Lung (tissue), 11 donors: ENCODE measurements at regions not wholly inside any gene's neighbourhood (a gene's known extent, or its start where the extent isn't known, plus 50 kb on each side); places are given as distances from the start of the nearest gene placed in this dataset.

Source experiments
- ATAC-seq: fragments of 200-7000 bp; cut with Tn5 transposase; one replicate; pipeline ENCODE4 v1.9.1; 2020; ENCODE audit warnings: moderate number of reproducible peaks; ENCODE audit not compliant: insufficient read depth, low FRiP score
- DNase-seq, 3 donors: peaks; one replicate each; pipeline ENCODE4 v3.0.0-alpha.2; 2013 to 2017
- H3K27ac ChIP-seq, 2 donors: one replicate each; pipeline ENCODE4 v1.5.1; 2013; ENCODE audit warnings: mild to moderate bottlenecking in 2 of 2, moderate library complexity in 2 of 2, control low read depth in 1 of 2, inconsistent platforms in 1 of 2, low read depth in 1 of 2, low read length in 1 of 2
- H3K27me3 ChIP-seq, 3 donors: one replicate each; pipeline ENCODE4 v1.5.1; 2013; ENCODE audit warnings: low read length in 2 of 3; ENCODE audit not compliant: control insufficient read depth in 3 of 3, insufficient read depth in 3 of 3
- H3K36me3 ChIP-seq, 4 donors: one replicate each; pipeline ENCODE4 v1.5.1; 2013; ENCODE audit warnings: low read length in 4 of 4, mild to moderate bottlenecking in 1 of 4, moderate library complexity in 1 of 4; ENCODE audit not compliant: control insufficient read depth in 4 of 4, insufficient read depth in 4 of 4
- H3K4me1 ChIP-seq, 5 donors: one replicate each; pipeline ENCODE4 v1.5.1; 2013; ENCODE audit warnings: low read length in 5 of 5, mild to moderate bottlenecking in 2 of 5, moderate library complexity in 1 of 5; ENCODE audit not compliant: control insufficient read depth in 5 of 5, insufficient read depth in 5 of 5
- H3K4me3 ChIP-seq: one replicate; pipeline ENCODE4 v1.5.1; 2013; ENCODE audit warnings: mild to moderate bottlenecking, control low read depth, moderate library complexity
- H3K9ac ChIP-seq, 2 donors: one replicate each; pipeline ENCODE4 v1.5.1; 2013; ENCODE audit warnings: low read length in 2 of 2, control low read depth in 1 of 2; ENCODE audit not compliant: insufficient read depth in 1 of 2
- H3K9me3 ChIP-seq, 4 donors: one replicate each; pipeline ENCODE4 v1.5.1; 2013; ENCODE audit warnings: low read length in 3 of 4, mild to moderate bottlenecking in 1 of 4, moderate library complexity in 1 of 4; ENCODE audit not compliant: control insufficient read depth in 4 of 4, insufficient read depth in 3 of 4
- CTCF ChIP-seq: IDR thresholded peaks from 2 replicates; pipeline ENCODE4 v1.5.1; 2012; ENCODE audit warnings: mild to moderate bottlenecking; ENCODE audit errors: control extremely low read depth, extremely low read depth
- WGBS, 2 donors: extraction: QIAGEN DNeasy Blood & Tissue Kit; methylation state at CpG; one replicate each; pipeline ENCODE4 v1.1.7; 2013; 5-methylcytosine and 5-hydroxymethylcytosine counted together
- donor health status: control.
- donor health status: control.
- donor health status: Bipolar disorder and iron deficiency.
- donor health status: healthy.
- donor health status: DM: yes; HTN: yes; CAD: no.

- Histone ChIP-seq H3K36me3 (no peaks in the 10 kb centered on the region), H3K4me1 (no peaks in the 10 kb centered on the region), H3K27me3 (no peaks in the 10 kb centered on the region), H3K9ac (no peak overlapping the region), H3K9me3 (peaks cover 0 to 6% (median 2%) of the 10 kb centered on the region in 4 donors), H3K4me3 (no peak overlapping the region), H3K27ac (no peak overlapping the region)
- no peak for TF ChIP-seq CTCF
- WGBS, 2 donors = 53 to 65% methylated on average over 6 of the region's 6 CpGs
- ATAC-seq = no peak
- DNase-seq = peak in 2 of 3 donors; percentile 18 to 23
Observed at GRCh38 chr2:3025261-3025660, 352.4 kb downstream of the EIPR1 start.

- no peaks in the 10 kb centered on the region for H3K27me3 ChIP-seq
- H3K27ac ChIP-seq = no peak overlapping the region
- no peaks in the 10 kb centered on the region for H3K36me3 ChIP-seq
- ATAC-seq (no peak), DNase-seq (no peak)
- WGBS, 2 donors = 73 to 74% methylated on average over 10 of the region's 10 CpGs
- H3K4me1 ChIP-seq = no peaks in the 10 kb centered on the region
- H3K9me3 ChIP-seq = peaks cover 0 to 10% (median 0%) of the 10 kb centered on the region in 4 donors
- no peak overlapping the region for H3K9ac ChIP-seq
- H3K4me3 ChIP-seq = no peak overlapping the region
- no peak for TF ChIP-seq CTCF
Observed at GRCh38 chr2:3024401-3024935, 353.1 kb downstream of the EIPR1 start.

GRCh38 chr2:3023531-3023930, 354.1 kb downstream of the EIPR1 start:
- WGBS, 2 donors = 92 to 94% methylated on average over 7 of the region's 7 CpGs
- no peaks in the 10 kb centered on the region for H3K4me1 ChIP-seq

More at GRCh38 chr2:3023531-3023930, 354.1 kb downstream of the EIPR1 start:
- DNase-seq = no peak
- Histone ChIP-seq H3K9ac (no peak overlapping the region), H3K27ac (no peak overlapping the region), H3K9me3 (peaks cover 0 to 10% (median 0%) of the 10 kb centered on the region in 4 donors), H3K4me3 (no peak overlapping the region), H3K27me3 (no peaks in the 10 kb centered on the region), H3K36me3 (no peaks in the 10 kb centered on the region)
- no peak for TF ChIP-seq CTCF
- ATAC-seq = no peak
